ENCODE measurements at regions not wholly inside any gene's neighbourhood (a gene's known extent, or its start where the extent isn't known, plus 50 kb on each side); places are given as distances from the start of the nearest gene placed in this dataset.
A peak's percentile ranks its signal among the peaks of the same experiment; 100 is the strongest.

GRCh38 chr1:82168482-82168881 lies 367.7 kb downstream of the ADGRL2 start:
- no peaks in the 10 kb centered on the region for H3K9me3 ChIP-seq
- no peak for DNase-seq
- no peaks in the 10 kb centered on the region for H3K36me3 Mint-ChIP-seq
- no CpG with 5 or more reads among the region's 3 CpGs for WGBS (ENCODE audit: insufficient coverage)
- POLR2A ChIA-PET, result no interaction called here
- H3K27me3 ChIP-seq (replicated peaks in 1 of 2; ENCODE audit: control insufficient read depth in 2 of 2, extremely low read depth in 1 of 2, insufficient read depth in 2 of 2, low read length in 1 of 2), result no peaks in the 10 kb centered on the region
- no peaks in the 10 kb centered on the region for H3K9me3 Mint-ChIP-seq
- no peak overlapping the region for H3K27ac Mint-ChIP-seq
- no peak overlapping the region for H3K27ac ChIP-seq (ENCODE audit: low read length)
- CTCF ChIA-PET, result no interaction called here
- no peaks in the 10 kb centered on the region for H3K36me3 ChIP-seq (ENCODE audit: control insufficient read depth in 2 of 2, extremely low read depth in 1 of 2, insufficient read depth in 1 of 2, low read length in 1 of 2)
- no peak overlapping the region for H3K4me3 ChIP-seq (ENCODE audit: control insufficient read depth in 1 of 2, extremely low read depth in 1 of 2, low read length in 1 of 2)
- H3K4me3 Mint-ChIP-seq, result no peak overlapping the region
- peaks cover 0 to 3% of the 10 kb centered on the region in 2 donors for H3K27me3 Mint-ChIP-seq
- no peaks in the 10 kb centered on the region for H3K4me1 Mint-ChIP-seq
- H3K4me1 ChIP-seq (ENCODE audit: control insufficient read depth in 1 of 2, extremely low read depth in 1 of 2, insufficient read depth in 2 of 2, low read length in 2 of 2), result peaks cover 0 to 2% of the 10 kb centered on the region in 2 experiments
- no peak for ATAC-seq (replicated peaks in 1 of 4)

- ATAC-seq (replicated peaks in 1 of 4), result no peak
These were observed 364.6 kb downstream of the ADGRL2 start for GRCh38 chr1:82165304-82165703.

GRCh38 chr1:82162486-82163420 lies 362.0 kb downstream of the ADGRL2 start:
- Mint-ChIP-seq H3K4me3 (peak overlapping the region in 1 of 3 donors; percentile 65), H3K27ac (no peak overlapping the region), H3K9me3 (peaks cover 0 to 9% (median 0%) of the 10 kb centered on the region in 3 donors), H3K4me1 (peaks cover 11 to 20% (median 12%) of the 10 kb centered on the region in 3 donors), H3K27me3 (no peaks in the 10 kb centered on the region), H3K36me3 (no peaks in the 10 kb centered on the region)
- no peaks in the 10 kb centered on the region for H3K27me3 ChIP-seq (replicated peaks in 1 of 2; ENCODE audit: control insufficient read depth in 2 of 2, extremely low read depth in 1 of 2, insufficient read depth in 2 of 2, low read length in 1 of 2)
- ChIA-PET POLR2A (no interaction called here), CTCF (no interaction called here)
- no peaks in the 10 kb centered on the region for H3K9me3 ChIP-seq
- ATAC-seq (replicated peaks in 1 of 4) (no peak), DNase-seq (no peak)
- no peaks in the 10 kb centered on the region for H3K36me3 ChIP-seq (ENCODE audit: control insufficient read depth in 2 of 2, extremely low read depth in 1 of 2, insufficient read depth in 1 of 2, low read length in 1 of 2)
- H3K27ac ChIP-seq (ENCODE audit: low read length), result no peak overlapping the region
- no peak overlapping the region for H3K4me3 ChIP-seq (ENCODE audit: control insufficient read depth in 1 of 2, extremely low read depth in 1 of 2, low read length in 1 of 2)
- peaks cover 0 to 15% of the 10 kb centered on the region in 2 experiments for H3K4me1 ChIP-seq (ENCODE audit: control insufficient read depth in 1 of 2, extremely low read depth in 1 of 2, insufficient read depth in 2 of 2, low read length in 2 of 2)
- 61% methylated on average over 3 of the region's 7 CpGs for WGBS (ENCODE audit: insufficient coverage)

More at GRCh38 chr1:82165304-82165703, 364.6 kb downstream of the ADGRL2 start:
- Histone ChIP-seq H3K9me3 (no peaks in the 10 kb centered on the region), H3K4me3 (ENCODE audit: control insufficient read depth in 1 of 2, extremely low read depth in 1 of 2, low read length in 1 of 2) (no peak overlapping the region), H3K27ac (ENCODE audit: low read length) (no peak overlapping the region), H3K4me1 (ENCODE audit: control insufficient read depth in 1 of 2, extremely low read depth in 1 of 2, insufficient read depth in 2 of 2, low read length in 2 of 2) (peaks cover 0 to 17% of the 10 kb centered on the region in 2 experiments), H3K36me3 (ENCODE audit: control insufficient read depth in 2 of 2, extremely low read depth in 1 of 2, insufficient read depth in 1 of 2, low read length in 1 of 2) (no peaks in the 10 kb centered on the region), H3K27me3 (replicated peaks in 1 of 2; ENCODE audit: control insufficient read depth in 2 of 2, extremely low read depth in 1 of 2, insufficient read depth in 2 of 2, low read length in 1 of 2) (no peaks in the 10 kb centered on the region)
- H3K4me3 Mint-ChIP-seq, result no peak overlapping the region
- H3K27me3 Mint-ChIP-seq, result no peaks in the 10 kb centered on the region
- no CpG with 5 or more reads among the region's 3 CpGs for WGBS (ENCODE audit: insufficient coverage)
- H3K36me3 Mint-ChIP-seq, result no peaks in the 10 kb centered on the region
- peaks cover 0 to 4% (median 0%) of the 10 kb centered on the region in 3 donors for H3K9me3 Mint-ChIP-seq
- DNase-seq, result no peak
- POLR2A ChIA-PET, result no interaction called here
- CTCF ChIA-PET, result no interaction called here
- no peak overlapping the region for H3K27ac Mint-ChIP-seq
- H3K4me1 Mint-ChIP-seq, result peaks cover 11 to 20% (median 12%) of the 10 kb centered on the region in 3 donors

- Mint-ChIP-seq H3K27ac (peak overlapping the region in 1 of 2 donors; percentile 7), H3K4me3 (peak overlapping the region; percentile 4 to 65 (median 51)), H3K27me3 (no peaks in the 10 kb centered on the region), H3K4me1 (peaks cover 11 to 20% (median 12%) of the 10 kb centered on the region in 3 donors), H3K36me3 (no peaks in the 10 kb centered on the region), H3K9me3 (peaks cover 0 to 9% (median 0%) of the 10 kb centered on the region in 3 donors)
- Histone ChIP-seq H3K4me1 (ENCODE audit: control insufficient read depth in 1 of 2, extremely low read depth in 1 of 2, insufficient read depth in 2 of 2, low read length in 2 of 2) (peaks cover 0 to 15% of the 10 kb centered on the region in 2 experiments), H3K4me3 (ENCODE audit: control insufficient read depth in 1 of 2, extremely low read depth in 1 of 2, low read length in 1 of 2) (peak overlapping the region in 1 of 2 donors; percentile 35), H3K27me3 (replicated peaks in 1 of 2; ENCODE audit: control insufficient read depth in 2 of 2, extremely low read depth in 1 of 2, insufficient read depth in 2 of 2, low read length in 1 of 2) (no peaks in the 10 kb centered on the region), H3K27ac (ENCODE audit: low read length) (no peak overlapping the region), H3K9me3 (no peaks in the 10 kb centered on the region), H3K36me3 (ENCODE audit: control insufficient read depth in 2 of 2, extremely low read depth in 1 of 2, insufficient read depth in 1 of 2, low read length in 1 of 2) (no peaks in the 10 kb centered on the region)
- POLR2A ChIA-PET, result no interaction called here
- no CpG with 5 or more reads among the region's 10 CpGs for WGBS (ENCODE audit: insufficient coverage)
- no peak for DNase-seq
- peak in 2 of 4 experiments; percentile 47 to 85 for ATAC-seq (replicated peaks in 1 of 4)
- CTCF ChIA-PET, result no interaction called here
These were observed 361.0 kb downstream of the ADGRL2 start for GRCh38 chr1:82161700-82162141.

GRCh38 chr1:82160903-82161302 lies 360.2 kb downstream of the ADGRL2 start:
- Mint-ChIP-seq H3K4me1 (peaks cover 11 to 20% (median 12%) of the 10 kb centered on the region in 3 donors), H3K4me3 (peak overlapping the region in 1 of 3 donors; percentile 65), H3K27ac (no peak overlapping the region), H3K9me3 (peaks cover 0 to 9% (median 4%) of the 10 kb centered on the region in 3 donors), H3K27me3 (no peaks in the 10 kb centered on the region), H3K36me3 (no peaks in the 10 kb centered on the region)
- Histone ChIP-seq H3K27me3 (replicated peaks in 1 of 2; ENCODE audit: control insufficient read depth in 2 of 2, extremely low read depth in 1 of 2, insufficient read depth in 2 of 2, low read length in 1 of 2) (no peaks in the 10 kb centered on the region), H3K27ac (ENCODE audit: low read length) (no peak overlapping the region), H3K4me3 (ENCODE audit: control insufficient read depth in 1 of 2, extremely low read depth in 1 of 2, low read length in 1 of 2) (no peak overlapping the region), H3K9me3 (no peaks in the 10 kb centered on the region), H3K4me1 (ENCODE audit: control insufficient read depth in 1 of 2, extremely low read depth in 1 of 2, insufficient read depth in 2 of 2, low read length in 2 of 2) (peaks cover 0 to 15% of the 10 kb centered on the region in 2 experiments), H3K36me3 (ENCODE audit: control insufficient read depth in 2 of 2, extremely low read depth in 1 of 2, insufficient read depth in 1 of 2, low read length in 1 of 2) (no peaks in the 10 kb centered on the region)
- WGBS (ENCODE audit: insufficient coverage), result 100% methylated on average over 2 of the region's 3 CpGs
- ATAC-seq (replicated peaks in 1 of 4) (no peak), DNase-seq (no peak)
- CTCF ChIA-PET, result interaction anchor here in 1 of 2 donors (0.5 kb wide), 1 partner anchor 11 kb away, joined by 4 read pairs; no protein-coding TSS in a partner anchor
- POLR2A ChIA-PET, result no interaction called here

- H3K4me3 ChIP-seq (ENCODE audit: control insufficient read depth in 1 of 2, extremely low read depth in 1 of 2, low read length in 1 of 2), result no peak overlapping the region
- peaks cover 11 to 20% (median 12%) of the 10 kb centered on the region in 3 donors for H3K4me1 Mint-ChIP-seq
- H3K27ac Mint-ChIP-seq, result no peak overlapping the region
- 30% methylated on average over 2 of the region's 5 CpGs for WGBS (ENCODE audit: insufficient coverage)
- no peaks in the 10 kb centered on the region for H3K36me3 Mint-ChIP-seq
- H3K27ac ChIP-seq (ENCODE audit: low read length), result no peak overlapping the region
- H3K27me3 ChIP-seq (replicated peaks in 1 of 2; ENCODE audit: control insufficient read depth in 2 of 2, extremely low read depth in 1 of 2, insufficient read depth in 2 of 2, low read length in 1 of 2), result no peaks in the 10 kb centered on the region
- ATAC-seq (replicated peaks in 1 of 4) (no peak), DNase-seq (no peak)
- peaks cover 0 to 9% (median 6%) of the 10 kb centered on the region in 3 donors for H3K9me3 Mint-ChIP-seq
- H3K4me3 Mint-ChIP-seq, result no peak overlapping the region
- ChIA-PET CTCF (interaction anchor here in 1 of 2 donors (0.7 kb wide), 1 partner anchor 55 kb away, joined by 5 read pairs; no protein-coding TSS in a partner anchor), POLR2A (interaction anchor here in 1 of 2 donors (0.7 kb wide), 1 partner anchor 699 kb away, joined by 7 read pairs; no protein-coding TSS in a partner anchor)
- H3K4me1 ChIP-seq (ENCODE audit: control insufficient read depth in 1 of 2, extremely low read depth in 1 of 2, insufficient read depth in 2 of 2, low read length in 2 of 2), result peaks cover 0 to 15% of the 10 kb centered on the region in 2 experiments
- no peaks in the 10 kb centered on the region for H3K27me3 Mint-ChIP-seq
- H3K9me3 ChIP-seq, result no peaks in the 10 kb centered on the region
- no peaks in the 10 kb centered on the region for H3K36me3 ChIP-seq (ENCODE audit: control insufficient read depth in 2 of 2, extremely low read depth in 1 of 2, insufficient read depth in 1 of 2, low read length in 1 of 2)
These were observed 359.3 kb downstream of the ADGRL2 start for GRCh38 chr1:82160036-82160435.

Measured in T-cell (primary cell).